OCI-M2 (cell line): ENCODE measurements at regions not wholly inside any gene's neighbourhood (a gene's known extent, or its start where the extent isn't known, plus 50 kb on each side); places are given as distances from the start of the nearest gene placed in this dataset.
"Not testable (repeated sequence)": the region's sequence is repeated elsewhere in the genome, so short reads cannot be mapped to it uniquely, and the experiment has no call there.

Source experiments
- DNase-seq: peaks from one replicate; lab custom pipeline; 2025; ENCODE audit not compliant: unreplicated experiment; lab: John Stamatoyannopoulos, UW

DNA sequence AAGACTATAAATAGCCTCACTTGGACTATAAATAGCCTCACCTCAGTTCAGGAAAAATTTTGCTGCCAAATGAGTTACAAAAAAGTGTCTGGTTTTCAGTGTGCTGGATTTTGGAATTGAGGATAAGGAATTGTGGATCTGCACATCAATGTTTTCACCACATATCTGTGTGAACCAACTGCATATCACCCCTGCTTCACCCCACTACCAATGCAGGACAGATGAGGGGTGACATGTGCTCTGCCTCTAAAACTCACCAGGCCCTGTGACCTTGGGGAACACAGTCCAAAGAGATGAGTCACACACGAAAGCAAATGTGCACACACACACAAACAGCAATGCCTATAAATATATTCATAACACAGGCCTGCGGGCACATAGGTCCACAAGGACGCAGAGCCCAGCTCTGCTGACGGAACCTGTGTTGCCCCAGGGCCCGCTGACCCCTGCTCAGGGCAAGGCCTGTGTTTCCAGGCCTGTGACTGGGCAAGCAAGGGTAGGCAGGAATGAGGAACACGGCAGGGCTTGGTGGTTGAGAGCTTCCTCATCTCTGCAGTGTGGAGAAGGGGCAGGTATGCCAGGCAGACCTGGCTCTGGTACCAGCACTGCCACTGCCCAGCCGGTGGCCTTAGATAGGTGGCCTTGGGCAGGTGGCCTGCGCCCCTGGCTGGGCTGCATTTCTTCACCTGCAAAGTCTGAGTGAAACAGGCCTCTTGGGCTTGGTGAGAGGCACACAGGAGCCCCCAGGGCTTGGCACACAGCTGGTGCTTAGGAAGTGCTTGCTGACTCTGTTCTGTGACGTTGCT is 82.4 kb downstream of the ARL6IP4 start:
- DNase-seq = no peak

DNA sequence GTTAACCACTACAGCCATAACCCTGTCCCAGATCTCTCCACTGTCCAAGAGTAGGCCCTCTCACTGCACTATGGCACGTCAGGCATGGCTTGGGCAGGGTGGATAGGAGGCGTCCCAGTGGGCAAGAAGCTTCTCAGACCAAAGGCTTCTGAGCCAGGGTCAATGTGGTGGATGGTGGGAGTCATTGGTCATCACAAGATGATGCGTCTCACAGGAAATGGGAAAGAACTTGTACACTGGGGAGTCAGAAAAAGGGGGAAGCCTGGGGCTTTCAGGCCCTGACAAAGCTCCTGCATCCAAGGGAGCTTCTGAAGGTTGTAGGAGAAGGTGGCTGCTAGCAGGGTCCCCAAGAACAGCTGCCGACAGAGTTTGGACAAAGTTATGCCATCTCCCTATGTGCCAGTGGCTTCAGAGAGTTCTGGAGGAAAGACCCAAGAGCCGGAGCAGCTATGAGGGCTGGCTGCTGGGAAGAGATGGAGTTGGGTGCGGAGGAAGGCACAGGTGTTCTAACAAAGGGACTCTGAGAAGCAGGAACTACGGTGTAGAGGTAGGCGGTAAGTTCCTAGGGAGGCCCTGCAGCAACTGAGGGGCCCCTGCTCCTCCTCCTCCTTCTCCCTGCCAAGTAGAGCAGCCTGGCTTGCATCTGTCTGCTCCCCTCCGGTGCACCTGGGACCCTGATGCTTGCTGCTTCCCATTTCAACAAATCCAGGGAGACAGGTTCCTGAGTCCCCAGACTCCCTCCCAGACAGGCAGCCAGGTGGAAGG is 81.1 kb downstream of the ARL6IP4 start:
- DNase-seq = no peak

DNA sequence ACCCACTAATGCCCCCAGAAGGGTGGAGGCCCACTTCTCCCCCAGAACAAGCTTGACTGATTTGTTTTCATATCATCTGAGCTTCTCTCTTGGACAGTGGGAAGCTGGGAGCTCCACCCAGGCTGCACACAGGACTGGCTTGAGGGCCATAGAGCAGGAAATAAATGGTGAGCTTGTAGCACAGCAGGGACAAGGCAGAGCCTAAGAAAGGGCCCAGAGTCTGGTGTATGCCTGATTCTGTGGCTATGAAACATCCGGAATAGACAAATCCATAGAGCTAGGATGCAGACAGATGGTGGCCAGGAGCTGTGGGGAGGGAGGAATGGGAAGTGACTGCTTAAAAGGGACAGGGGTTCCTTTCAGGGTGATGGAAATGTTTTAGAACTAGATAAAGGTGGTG is 79.0 kb downstream of the ARL6IP4 start:
- DNase-seq = no peak

DNA sequence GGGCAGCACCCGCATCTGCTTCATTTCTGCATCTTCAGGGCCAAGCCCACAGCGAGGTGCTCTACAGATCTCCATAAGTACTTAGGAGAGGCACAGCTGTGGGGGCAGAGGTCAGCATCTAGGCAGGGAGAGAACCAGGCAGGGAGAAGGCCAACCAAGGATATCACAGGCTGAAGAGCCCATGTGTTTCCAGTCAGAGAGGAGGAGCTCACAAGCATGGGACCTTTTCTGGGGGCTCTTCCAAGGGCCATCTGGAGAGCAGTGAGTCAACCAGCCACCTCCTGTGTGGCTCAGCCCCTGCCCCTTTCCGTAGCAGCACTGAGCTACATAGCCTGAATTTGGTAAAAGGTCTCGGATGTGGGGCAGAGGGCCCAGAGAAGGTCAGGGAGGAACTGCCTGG is 78.5 kb downstream of the ARL6IP4 start:
- DNase-seq = no peak

DNA sequence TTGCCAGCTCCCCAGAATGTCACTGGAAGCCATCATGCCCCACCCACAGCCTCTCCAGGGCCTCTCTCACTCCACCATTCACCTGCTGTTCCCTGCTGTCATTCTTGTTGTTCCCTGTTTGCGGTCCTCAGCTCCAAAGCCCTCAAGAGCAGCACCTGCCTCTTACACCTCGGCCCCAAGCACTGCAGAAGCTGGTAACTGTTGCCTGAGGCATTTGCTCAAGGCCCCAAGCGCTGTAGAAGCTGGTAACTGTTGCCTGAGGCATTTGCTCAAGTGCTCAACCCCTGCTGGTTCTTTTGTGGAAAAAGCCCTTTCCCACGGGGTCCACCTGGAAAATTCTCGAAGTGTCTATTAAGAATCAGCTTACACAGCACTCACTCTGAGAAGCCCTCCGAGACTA is 78.0 kb downstream of the ARL6IP4 start:
- no peak for DNase-seq

DNA sequence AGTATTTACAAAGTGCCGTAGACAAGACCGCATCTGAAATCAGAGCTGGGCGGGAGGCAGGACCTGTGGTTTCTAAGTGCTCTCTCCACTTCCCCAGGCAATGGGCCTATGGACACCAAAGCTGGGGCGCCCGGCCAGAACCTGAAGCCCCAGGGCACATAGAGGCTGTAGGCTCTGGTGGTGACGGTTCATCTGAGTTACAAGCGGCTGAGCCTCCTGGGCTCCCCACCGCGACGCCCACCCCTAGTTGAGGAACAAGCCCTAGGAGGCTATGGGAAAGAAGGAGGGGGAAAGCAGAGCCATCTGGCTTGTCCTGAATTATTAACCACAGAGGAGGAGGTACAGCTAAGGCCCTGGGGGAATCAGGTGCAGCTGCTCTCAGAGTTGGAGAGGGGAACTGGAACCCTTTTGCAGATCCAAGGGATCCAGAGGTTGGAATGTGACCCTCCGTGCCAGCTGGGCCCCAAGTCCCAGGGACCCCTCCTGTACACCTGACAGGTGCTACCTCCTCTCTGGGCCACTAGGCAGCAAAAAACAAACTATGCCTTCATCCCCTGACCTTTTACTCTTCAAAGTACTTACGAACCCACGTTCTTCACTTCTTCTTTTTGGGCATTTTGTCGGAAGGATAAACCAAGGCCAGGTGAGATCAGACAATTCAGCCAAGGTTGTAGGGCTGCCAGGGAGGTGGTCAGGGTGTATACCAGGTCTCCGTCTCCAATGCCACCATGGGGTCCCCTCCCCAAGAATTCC is 77.2 kb downstream of the ARL6IP4 start:
- no peak for DNase-seq

DNA sequence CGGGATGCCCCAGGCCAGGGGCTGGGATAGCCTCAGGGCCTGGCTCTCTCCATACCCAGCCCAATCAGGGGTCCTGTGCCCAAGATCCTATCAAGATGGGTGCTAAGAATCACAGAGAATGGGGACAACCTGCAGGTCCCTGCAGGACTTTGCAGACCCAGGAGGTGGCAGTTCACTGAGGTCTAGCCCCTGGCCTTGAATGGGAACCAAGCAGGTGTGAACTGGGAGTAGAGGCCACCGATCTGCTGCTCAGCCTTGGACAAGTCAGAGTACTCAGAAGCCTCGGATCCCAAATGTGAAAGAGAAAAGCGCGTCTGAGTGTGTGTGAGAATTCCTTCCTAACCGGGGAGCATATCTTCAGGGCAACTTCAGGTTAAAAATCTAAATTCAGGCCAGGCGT is 76.2 kb downstream of the ARL6IP4 start:
- no peak for DNase-seq

DNA sequence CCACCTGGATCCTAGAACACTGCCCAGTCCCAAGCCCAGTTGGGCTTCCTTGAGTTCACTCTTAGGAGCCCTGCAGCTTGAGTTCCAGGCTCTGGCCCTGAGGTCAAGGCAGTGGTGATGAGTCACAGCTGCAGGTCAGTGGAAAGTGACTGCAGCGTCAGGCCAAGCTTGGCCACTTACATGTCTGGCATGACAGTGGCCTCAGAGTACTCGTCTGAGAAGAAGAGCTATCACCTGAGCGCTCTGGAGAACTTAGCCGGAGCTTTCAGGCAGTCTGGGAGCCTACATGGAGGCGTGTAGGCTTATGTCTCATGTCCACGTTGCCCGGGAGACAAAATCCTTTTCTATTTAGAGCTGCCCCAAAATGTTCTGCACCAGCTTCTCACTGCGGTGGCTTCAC is 75.6 kb downstream of the ARL6IP4 start:
- no peak for DNase-seq

DNA sequence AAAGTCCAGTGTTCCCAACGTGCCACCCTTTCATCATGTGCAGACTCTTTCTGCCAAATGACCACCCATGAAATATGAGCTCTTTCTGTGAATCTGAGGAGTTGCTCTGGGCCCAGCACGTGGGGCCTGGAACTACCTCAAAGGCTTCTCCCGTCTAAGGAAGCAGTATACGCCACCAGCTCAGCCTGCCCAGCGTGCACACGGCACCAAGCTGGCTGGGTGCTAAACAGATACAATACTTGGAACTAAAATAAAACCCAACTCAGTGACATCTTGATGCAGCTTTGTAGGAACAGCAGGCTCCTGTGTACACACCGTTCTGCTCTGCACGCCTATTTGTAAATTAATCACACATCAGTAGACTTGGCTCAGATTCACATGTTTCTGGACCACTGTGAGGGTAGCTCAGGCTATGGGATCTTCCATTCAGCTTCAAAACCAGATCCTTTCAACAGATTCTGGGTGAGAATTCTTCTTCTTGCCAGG is 74.8 kb downstream of the ARL6IP4 start:
- no peak for DNase-seq

DNA sequence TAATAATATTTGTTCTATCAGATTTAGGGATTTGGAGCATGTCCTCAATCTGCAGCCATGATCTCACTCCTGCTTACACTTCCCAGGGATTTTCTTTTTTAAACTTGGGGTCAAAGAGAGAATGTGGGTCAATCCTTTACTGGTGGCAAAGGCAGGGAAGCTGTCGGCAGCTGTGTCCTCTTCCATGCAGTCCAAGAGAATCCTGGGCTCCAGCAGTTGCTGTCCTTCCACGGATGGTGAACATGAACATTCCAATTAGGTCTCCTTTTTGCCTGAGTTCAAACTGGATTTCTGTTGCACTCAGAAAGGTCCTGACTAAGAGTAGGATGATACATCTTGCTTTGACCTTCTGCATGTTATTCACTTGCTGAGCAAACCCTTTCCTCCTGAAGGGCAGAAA is 73.9 kb downstream of the ARL6IP4 start:
- no peak for DNase-seq

DNA sequence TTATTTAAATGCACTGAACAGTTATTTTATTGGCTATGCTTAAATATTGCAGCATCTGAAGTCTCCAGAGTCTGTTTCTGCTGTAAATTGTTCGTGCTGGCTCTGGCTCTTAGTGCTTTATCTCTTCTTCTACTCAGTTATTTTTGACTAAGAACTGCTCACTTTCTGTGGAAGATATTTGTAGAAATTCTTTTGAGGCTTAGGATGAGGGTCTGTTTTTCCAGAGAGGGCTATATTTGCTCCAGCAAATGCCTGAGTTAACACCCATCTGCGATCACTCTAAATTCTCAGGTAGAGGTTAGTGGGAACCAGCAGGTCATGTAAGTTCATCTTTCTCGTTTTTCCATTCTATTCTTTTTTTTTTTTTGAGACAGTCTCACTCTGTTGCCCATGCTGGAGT is 71.1 kb downstream of the ARL6IP4 start:
- DNase-seq = no peak

DNA sequence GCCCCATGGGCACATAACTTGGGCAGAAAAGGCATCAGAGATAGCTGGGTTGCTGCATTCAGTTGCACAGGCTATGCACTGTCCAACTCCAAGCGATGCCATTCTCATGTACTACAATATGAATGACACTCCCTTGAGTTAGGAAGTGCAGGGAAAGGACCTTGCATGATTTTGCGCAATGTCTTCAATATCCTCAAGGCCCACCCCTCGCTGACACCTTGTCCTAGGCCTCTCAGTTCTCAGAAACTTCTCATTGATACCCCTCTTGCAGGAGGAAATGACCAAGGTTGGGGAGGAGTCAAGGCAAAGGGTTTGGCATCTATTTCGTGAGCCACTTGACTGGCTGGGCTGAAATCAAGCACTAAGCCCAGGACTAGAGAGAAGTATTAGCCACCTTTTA is 70.4 kb downstream of the ARL6IP4 start:
- no peak for DNase-seq

DNA sequence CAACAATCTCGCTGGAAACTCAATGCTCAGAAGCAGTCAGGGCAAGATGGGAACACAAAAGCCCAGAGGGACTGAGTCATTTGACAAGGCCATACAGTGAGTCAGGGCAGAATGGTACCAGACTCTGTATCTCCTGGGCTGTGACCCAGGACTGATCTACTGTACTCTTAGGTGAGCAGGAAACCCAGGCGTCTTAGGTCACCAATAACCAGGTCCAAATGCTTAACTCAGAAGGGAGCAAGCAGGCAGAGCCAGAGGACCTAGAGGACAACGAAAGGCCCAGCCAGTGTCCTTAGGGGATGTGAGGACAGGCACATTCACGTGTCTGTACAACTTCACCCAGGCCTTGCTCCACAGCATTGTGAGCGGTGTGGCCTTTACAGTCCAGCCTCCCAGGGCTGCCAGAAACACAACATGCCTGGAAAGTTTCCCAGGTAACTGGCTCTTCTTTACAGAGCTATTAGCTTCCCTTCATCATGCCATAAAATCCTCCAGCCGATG is 69.9 kb downstream of the ARL6IP4 start:
- DNase-seq = no peak

DNA sequence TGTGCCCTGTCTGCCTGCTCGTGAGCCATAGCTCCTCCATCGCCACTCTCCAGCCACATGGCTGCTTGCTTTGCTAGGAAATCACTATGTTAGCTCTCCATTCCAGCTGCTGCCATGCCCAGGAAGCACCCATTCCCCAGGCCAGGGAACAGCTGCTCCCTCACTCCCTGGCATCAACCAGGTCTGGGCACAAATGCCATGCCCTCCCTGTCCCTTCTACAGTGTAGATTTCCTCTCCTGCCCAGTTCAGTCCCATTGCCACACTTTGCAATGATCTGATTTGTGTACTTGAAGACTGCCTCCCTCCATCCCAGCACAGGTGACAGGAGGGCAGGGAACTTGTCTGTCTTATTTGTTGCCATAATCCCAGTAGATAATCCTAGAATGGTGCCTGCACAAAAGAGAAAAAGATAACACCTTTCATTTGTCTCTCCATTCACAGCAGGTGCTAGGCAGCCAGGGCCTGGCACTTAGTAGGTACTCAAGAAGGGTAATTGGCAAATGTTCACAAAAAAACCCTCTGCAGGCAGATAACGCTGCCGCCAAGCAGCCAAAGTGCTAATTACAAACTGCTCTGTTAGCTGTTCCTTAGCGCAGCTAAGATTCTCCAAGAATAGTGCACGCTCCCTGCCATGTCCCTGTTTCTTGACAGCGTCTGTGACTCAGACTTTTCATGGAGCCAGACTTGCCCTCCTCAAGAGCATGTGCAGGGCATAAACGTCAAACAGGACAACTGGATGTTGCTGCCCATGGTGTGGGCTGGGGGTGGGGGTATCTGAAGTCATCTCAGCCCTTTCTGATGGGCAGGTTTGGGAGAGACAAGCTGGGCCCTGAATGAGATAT is 69.1 kb downstream of the ARL6IP4 start:
- no peak for DNase-seq

DNA sequence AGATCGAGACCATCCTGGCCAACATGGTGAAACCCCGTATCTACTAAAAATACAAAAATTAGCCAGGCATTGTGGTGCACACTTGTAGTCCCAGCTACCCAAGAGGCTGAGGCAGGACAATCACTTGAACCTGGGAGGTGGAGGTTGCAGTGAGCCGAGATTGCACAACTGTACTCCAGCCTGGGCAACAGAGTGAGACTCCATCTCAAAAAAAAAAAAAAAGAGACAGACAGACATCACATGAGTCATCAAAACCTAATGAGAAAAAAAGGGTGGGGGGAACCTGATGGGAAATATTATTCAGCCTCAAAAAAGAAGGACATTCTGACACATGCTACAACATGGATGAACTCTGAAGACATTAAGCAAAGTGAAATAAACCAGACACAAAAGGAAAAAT is 67.4 kb downstream of the ARL6IP4 start:
- DNase-seq = not testable (repeated sequence)

DNA sequence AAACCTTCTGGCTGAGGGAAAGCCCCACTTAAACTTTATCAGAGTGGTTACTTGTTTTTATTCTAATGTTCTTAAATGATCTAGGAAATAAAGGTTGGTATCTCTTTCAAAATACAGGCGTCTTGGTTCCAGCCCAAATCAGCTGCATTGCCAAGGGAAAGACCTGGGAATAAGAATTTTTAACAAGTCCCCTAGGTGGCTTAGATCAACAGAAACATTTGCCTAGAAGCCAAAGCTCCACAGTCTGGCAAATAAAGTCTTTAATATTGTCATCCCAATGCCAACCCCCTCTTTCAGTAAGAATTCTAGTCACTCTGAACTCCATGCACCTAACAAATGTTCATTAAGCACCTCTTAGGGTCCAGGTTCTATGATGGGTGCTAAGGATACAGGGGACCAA is 66.8 kb downstream of the ARL6IP4 start:
- no peak for DNase-seq

DNA sequence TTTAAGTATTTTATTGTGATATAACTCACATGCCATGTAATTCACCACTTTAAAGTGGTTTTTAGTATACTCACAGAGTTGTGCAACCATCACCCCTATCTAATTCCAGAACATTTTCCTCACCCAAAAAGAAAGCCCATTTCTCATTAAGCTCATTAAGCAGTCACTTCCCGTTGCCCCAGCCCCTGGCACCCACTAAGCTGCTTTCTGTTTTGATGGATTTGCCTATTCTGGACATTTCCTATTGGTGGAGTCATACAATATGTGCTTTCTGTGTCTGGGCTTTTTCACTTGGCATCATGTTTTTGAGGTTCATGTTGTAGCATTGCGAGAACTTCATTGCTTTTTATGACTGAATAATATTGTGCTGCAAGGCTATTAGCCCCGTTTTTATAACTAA is 66.0 kb downstream of the ARL6IP4 start:
- no peak for DNase-seq

DNA sequence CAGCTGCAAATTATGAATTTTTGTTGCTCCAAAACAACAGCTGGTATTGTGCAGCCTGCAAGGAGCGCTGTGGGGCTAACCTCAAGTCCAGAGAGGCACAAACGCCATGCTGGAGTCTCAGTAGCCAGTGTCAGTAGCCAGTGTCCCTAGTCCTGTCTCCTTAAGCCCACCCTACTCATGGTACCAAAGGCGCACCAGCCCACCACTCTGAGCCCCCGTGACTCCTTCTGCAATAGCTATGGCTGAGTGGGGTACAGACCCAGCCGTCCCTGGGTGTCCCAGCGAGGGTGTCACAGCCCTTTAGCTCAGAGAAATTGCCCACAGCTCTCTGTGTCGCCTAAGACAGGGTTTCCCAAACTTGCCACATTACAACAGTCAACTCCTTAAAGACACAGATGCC is 65.2 kb downstream of the ARL6IP4 start:
- no peak for DNase-seq

DNA sequence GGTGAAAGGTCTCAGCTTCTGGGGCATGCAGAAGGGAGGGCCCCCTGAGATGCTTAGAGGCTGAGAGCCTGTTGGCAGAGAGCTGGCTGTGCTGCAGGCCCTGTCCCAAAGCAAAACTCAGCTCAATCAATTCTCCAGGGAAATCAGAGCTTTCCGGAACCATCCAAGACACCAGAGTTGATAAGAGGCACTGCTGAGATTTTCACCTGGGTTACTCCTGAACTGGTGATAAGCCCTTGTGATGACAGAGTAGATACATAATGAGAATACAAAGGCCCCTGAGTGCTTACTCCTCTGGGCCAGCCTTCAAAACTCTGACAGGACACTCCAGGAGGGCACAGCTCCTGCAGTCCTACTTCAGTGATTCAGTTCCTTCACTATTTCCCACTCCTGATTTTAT is 63.9 kb downstream of the ARL6IP4 start:
- no peak for DNase-seq

DNA sequence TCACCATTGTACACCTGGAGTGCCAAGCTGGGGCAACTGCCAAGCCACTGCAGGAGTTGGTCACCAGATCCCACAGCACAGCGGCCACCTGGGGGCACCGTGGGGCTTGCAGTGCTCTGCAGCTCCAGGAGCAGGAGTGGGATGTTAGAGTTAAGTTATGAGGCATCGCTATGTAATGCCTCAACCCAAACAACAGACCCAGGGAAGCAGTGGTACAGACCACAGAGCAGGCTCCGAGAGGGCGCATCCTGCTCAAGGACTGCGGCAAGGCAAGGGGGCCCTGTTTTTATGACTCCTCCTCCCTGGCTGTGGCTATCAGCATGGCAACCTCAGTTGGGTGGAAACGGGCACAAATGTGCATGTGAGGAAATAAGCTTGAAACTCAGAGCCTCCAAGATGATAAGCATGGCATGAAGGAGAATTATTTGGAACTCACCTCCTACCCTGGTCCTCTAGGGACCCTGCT is 63.1 kb downstream of the ARL6IP4 start:
- no peak for DNase-seq

DNA sequence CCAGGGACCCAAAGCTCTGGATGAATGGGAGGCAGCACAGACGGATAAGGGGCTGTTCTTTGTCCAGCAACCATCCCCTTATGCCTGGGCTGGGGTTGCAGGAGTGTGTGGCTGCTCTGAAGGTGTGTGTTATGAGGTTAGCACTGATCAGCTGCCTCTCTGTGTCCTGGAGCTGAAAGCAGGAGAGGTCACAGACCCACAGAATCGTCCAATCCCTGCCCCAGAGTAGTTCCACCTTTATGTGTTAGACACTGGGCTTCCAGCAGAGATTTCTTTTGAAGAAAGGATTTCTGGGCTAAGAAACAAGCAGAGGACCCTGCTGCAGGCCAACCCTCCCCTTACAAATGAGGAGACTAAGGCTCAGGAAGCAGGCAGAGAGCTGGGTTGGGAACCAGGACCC is 62.4 kb downstream of the ARL6IP4 start:
- no peak for DNase-seq
